ENCODE measurements at regions not wholly inside any gene's neighbourhood (a gene's known extent, or its start where the extent isn't known, plus 50 kb on each side); places are given as distances from the start of the nearest gene placed in this dataset.

GRCh38 chr16:6600167-6600566 lies 732.5 kb upstream of the RBFOX1 start:
- no peak overlapping the region for H3K18ac ChIP-seq (ENCODE audit: low read depth, low read length)
- in situ Hi-C loops (cut with MboI; ENCODE audit: low sequenced_read_pairs): no loop called here
- no peaks in the 10 kb centered on the region for H4K20me1 ChIP-seq (ENCODE audit: insufficient read depth, low read length)
- no peaks in the 10 kb centered on the region for H3K36me3 ChIP-seq (ENCODE audit: control insufficient read depth, insufficient read depth, low read length)
- BruUV-seq (replicated peaks): no TSS peak
- no peak overlapping the region for H2BK120ac ChIP-seq (ENCODE audit: low read depth, low read length)
- ChIA-PET POLR2A (ENCODE audit: unreplicated experiment) (no interaction called here), CTCF (no interaction called here)
- H3K27me3 ChIP-seq (ENCODE audit: control insufficient read depth, insufficient read depth, low read length): no peaks in the 10 kb centered on the region
- ATAC-seq (ENCODE audit: low read depth) (no peak), DNase-seq (no peak)
- no peak overlapping the region for H4K8ac ChIP-seq (ENCODE audit: low read depth in 2 of 2, low read length in 2 of 2)
- TF ChIP-seq RFX5 (IDR thresholded peaks at IDR 0.05; ENCODE audit: low read depth, low read length): no peak
- TF ChIP-seq POLR2A (IDR thresholded peaks at IDR 0.05; ENCODE audit: low read depth, low read length): no peak
- TF ChIP-seq CEBPB (IDR thresholded peaks at IDR 0.05; ENCODE audit: low read depth, low read length): no peak
- no peak for TF ChIP-seq USF2 (IDR thresholded peaks at IDR 0.05; ENCODE audit: low read depth, low read length)
- no peak for TF ChIP-seq MXI1 (IDR thresholded peaks at IDR 0.05; ENCODE audit: borderline replicate concordance, low read depth, low read length)
- TF ChIP-seq CTCF (conservative IDR thresholded peaks at IDR 0.05; ENCODE audit: low read depth, low read length): no peak
- TF ChIP-seq NFE2L2 (IDR thresholded peaks at IDR 0.05; ENCODE audit: low read depth, low read length): no peak
- no peak for TF ChIP-seq MAFK (IDR thresholded peaks at IDR 0.05; ENCODE audit: low read depth, low read length)
- no peak for TF ChIP-seq SMC3 (IDR thresholded peaks at IDR 0.05; ENCODE audit: low read depth, low read length)
- TF ChIP-seq RAD21 (IDR thresholded peaks at IDR 0.05; ENCODE audit: low read length): no peak
- no peak for TF ChIP-seq MAZ (IDR thresholded peaks at IDR 0.05; ENCODE audit: borderline replicate concordance, low read depth, low read length)
- no peak for TF ChIP-seq CHD1 (IDR thresholded peaks at IDR 0.05; ENCODE audit: low read depth, low read length)
- TF ChIP-seq ELK1 (IDR thresholded peaks at IDR 0.05; ENCODE audit: borderline replicate concordance, low read depth, low read length): no peak
- H2BK20ac ChIP-seq (ENCODE audit: low read depth, low read length): no peak overlapping the region
- no peak overlapping the region for H3K9ac ChIP-seq (ENCODE audit: low read depth, low read length)
- H2AFZ ChIP-seq (replicated peaks; ENCODE audit: low read length, poor library complexity): no peak overlapping the region
- H4K91ac ChIP-seq (ENCODE audit: insufficient read depth, low read depth, low read length): no peak overlapping the region
- no peak overlapping the region for H3K23ac ChIP-seq (ENCODE audit: low read depth, low read length)
- H3K4ac ChIP-seq (ENCODE audit: low read depth, low read length): no peak overlapping the region
- H3K79me1 ChIP-seq (ENCODE audit: low read depth in 1 of 2, low read length in 2 of 2): no peaks in the 10 kb centered on the region
- H3K14ac ChIP-seq (replicated peaks; ENCODE audit: low read depth, low read length): no peak overlapping the region
- H4K5ac ChIP-seq (ENCODE audit: low read depth, low read length): no peak overlapping the region
- H3K4me2 ChIP-seq (ENCODE audit: low read depth, low read length): no peak overlapping the region
- no peak overlapping the region for H3K56ac ChIP-seq (ENCODE audit: extremely low read depth, insufficient read depth, low read length)
- H2BK5ac ChIP-seq (ENCODE audit: low read depth, low read length, poor library complexity, severe bottlenecking): no peak overlapping the region
- dilution Hi-C loops (cut with HindIII; ENCODE audit: low sequenced_read_pairs, unreplicated experiment): no loop called here
- no peak overlapping the region for H2BK15ac ChIP-seq (ENCODE audit: low read depth, low read length)
- no peaks in the 10 kb centered on the region for H3K9me1 ChIP-seq (ENCODE audit: insufficient read depth, low read length)
- no peak overlapping the region for H2AK5ac ChIP-seq (ENCODE audit: low read depth, low read length)
- H3K27ac ChIP-seq (ENCODE audit: insufficient read depth, low read length): no peak overlapping the region
- no peak overlapping the region for H3K4me3 ChIP-seq (ENCODE audit: insufficient read depth, low read depth, low read length)
- peaks cover 6% of the 10 kb centered on the region; the same call in 1 of the 2 replicates for H3K9me3 ChIP-seq (ENCODE audit: control insufficient read depth, insufficient read depth, low read length)
- intact Hi-C loops (cut with micrococcal nuclease): no loop called here
- no peaks in the 10 kb centered on the region for H3K4me1 ChIP-seq (ENCODE audit: control insufficient read depth, insufficient read depth, low read length)
- WGBS, 2 experiments (ENCODE audit: extremely low coverage in 2 of 2, insufficient read length in 1 of 2): no CpG with 5 or more reads among the region's 6 CpGs
- no peak overlapping the region for H2AK9ac ChIP-seq (replicated peaks; ENCODE audit: low read depth, low read length, poor library complexity)
